C4-2B (cell line): ENCODE measurements at regions not wholly inside any gene's neighbourhood (a gene's known extent, or its start where the extent isn't known, plus 50 kb on each side); places are given as distances from the start of the nearest gene placed in this dataset.

Experiments
- H3K27ac ChIP-seq: fragments of 450-650 bp; 2 replicates; pipeline ENCODE4 v1.5.1; 2017
- ZFX ChIP-seq: fragments of 450-650 bp; IDR thresholded peaks from 2 replicates; pipeline ENCODE4 v1.6.1; 2017
- TF ChIP-seq, protein P1 (sequence below): fragments of 450-650 bp; conservative IDR thresholded peaks from 2 replicates; pipeline ENCODE4 v1.5.1; 2017; ENCODE audit warnings: mild to moderate bottlenecking

DNA sequence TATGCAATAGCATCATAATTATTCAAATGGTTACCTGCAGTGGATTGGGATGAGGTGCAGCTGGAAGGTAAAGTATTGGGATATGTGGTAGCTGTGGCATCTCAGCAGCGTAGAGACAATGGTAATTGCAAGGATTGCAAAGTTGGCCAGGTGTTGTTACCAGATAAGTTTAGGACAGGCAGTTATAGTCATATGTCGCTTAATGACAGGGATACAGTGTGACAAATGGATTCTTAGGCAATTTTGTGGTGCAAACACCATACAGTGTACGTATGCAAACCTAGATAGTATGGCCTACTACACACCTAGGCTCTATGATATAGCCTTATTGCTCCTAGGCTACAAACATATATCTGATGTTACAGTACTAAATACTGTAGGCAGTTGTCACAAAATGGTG lies 163.5 kb upstream of the LYZL2 start:
- TF ChIP-seq, protein P1, sequence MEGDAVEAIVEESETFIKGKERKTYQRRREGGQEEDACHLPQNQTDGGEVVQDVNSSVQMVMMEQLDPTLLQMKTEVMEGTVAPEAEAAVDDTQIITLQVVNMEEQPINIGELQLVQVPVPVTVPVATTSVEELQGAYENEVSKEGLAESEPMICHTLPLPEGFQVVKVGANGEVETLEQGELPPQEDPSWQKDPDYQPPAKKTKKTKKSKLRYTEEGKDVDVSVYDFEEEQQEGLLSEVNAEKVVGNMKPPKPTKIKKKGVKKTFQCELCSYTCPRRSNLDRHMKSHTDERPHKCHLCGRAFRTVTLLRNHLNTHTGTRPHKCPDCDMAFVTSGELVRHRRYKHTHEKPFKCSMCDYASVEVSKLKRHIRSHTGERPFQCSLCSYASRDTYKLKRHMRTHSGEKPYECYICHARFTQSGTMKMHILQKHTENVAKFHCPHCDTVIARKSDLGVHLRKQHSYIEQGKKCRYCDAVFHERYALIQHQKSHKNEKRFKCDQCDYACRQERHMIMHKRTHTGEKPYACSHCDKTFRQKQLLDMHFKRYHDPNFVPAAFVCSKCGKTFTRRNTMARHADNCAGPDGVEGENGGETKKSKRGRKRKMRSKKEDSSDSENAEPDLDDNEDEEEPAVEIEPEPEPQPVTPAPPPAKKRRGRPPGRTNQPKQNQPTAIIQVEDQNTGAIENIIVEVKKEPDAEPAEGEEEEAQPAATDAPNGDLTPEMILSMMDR, result no peak
- no peak for TF ChIP-seq ZFX
- H3K27ac ChIP-seq, result no peak overlapping the region

DNA sequence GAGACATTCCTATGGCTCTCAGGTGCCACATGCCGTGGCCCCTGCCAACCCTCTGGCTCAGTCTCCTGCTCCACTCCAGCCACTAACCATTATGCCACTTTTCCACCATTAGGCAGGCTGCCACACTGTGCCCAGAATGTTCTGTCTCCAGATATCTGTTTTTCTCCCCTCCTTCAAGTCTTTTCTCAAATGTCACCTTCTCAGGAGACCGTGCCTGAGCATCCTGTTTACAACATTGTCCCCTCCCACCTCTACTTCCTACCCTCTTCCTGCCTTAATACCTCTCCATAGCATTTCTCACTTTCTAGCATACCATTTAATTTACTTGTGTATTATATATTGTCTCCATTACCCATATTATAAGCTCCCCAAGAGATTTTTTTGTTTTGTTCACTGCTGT lies 162.5 kb upstream of the LYZL2 start:
- no peak overlapping the region for H3K27ac ChIP-seq
- TF ChIP-seq, protein P1, result no peak
- no peak for TF ChIP-seq ZFX

DNA sequence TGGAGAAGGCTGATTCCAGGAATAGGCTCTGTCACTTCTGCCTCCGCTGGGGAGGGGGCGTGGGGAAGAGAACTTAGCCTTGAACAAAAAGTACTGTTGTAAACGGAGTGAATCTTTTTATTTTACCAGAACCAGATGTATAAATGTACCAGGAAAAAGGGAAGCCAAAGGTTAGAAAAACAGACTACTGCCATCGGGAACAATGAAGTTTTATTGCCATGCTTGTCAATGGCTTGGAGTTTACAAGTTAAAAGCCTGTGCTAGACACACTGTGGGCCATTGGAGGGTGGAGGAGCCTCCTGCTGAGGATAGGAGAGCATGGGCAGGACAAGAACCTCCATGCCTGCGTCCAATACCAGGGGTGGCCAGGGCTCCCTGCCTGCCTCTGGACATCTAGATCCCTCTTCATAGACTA lies 161.7 kb upstream of the LYZL2 start:
- no peak for TF ChIP-seq ZFX
- TF ChIP-seq, protein P1, result no peak

DNA sequence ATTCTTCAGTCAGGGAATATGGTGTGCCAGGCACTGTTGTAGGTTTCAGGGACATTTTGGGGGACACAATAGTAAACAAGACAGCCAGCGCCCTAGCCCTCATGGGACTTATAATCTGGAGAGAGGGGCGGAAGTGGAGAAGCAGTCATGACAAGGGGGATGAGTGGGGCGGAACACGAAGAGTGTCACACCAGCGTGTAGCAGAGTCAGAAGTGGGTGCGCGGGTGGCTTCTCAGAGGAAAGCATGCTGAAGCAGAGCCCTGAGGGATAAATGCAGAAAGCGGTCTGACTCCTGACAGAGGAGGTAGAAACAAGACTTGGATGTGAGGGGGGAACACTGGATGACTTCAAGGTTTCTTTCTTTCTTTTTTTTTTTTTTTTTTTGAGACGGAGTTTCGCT lies 160.3 kb upstream of the LYZL2 start:
- TF ChIP-seq ZFX, result no peak
- TF ChIP-seq, protein P1, result no peak
- H3K27ac ChIP-seq, result no peak overlapping the region

More for the DNA sequence above, 161.7 kb upstream of the LYZL2 start:
- H3K27ac ChIP-seq, result no peak overlapping the region

DNA sequence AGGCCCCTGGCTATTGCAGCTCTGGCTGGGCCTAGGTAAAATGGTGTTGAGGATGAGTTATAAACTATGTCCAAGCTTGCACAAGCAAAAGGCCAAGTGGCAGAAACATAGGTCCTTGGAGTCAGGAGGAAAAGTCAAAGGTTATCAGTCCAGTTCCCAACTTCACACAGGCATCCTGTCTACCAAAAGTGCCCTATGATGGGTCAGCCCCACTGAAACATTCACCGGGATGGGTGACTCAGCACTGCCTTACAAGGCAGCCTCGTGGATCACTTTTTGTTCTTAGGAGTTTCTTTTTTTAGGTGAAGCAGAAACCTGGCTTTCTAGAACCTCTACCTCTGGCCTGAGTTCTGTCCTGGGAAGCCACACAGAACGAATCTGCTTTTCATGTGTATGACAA lies 158.8 kb upstream of the LYZL2 start:
- H3K27ac ChIP-seq, result no peak overlapping the region

DNA sequence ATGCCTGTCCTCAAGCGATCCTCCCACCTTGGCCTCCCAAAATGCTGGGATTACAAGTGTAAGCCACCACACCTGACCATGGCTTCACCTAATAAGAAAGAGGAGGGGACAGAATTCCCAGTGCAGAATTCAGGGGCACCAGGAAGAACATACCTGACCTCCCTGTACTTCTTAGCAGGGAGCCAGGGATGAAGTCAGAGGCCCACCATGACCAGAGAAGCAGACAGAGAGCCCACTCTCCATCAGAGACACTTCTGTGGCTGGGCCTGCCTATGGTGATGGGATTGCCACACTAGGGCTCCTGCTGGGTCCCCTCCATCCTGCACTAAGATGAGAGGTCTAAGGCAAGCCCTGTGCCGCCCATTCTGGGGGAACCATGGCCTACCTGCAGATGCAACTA lies 157.4 kb upstream of the LYZL2 start:
- TF ChIP-seq, protein P1, result no peak
- TF ChIP-seq ZFX, result no peak
- H3K27ac ChIP-seq, result no peak overlapping the region

More for the DNA sequence above, 158.8 kb upstream of the LYZL2 start:
- TF ChIP-seq, protein P1, result no peak
- TF ChIP-seq ZFX, result no peak

DNA sequence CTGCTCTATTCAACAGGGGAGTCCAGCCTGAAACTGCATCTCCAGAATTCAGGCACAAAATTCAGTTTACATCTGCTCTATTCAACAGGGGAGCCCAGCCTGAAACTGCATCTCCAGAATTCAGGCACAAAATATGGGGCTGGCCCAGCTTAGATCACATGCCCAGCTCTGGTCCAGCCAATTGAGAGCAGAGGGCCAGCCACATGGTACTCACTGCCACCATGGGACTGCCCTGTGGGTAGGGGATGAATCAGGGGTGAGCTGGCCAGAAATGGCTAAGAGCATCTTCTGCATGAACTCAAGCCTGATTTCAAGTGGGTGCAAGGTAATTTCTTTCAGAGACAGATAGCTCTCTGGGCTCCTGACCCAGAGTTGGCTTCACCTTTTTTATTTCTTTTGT lies 156.6 kb upstream of the LYZL2 start:
- TF ChIP-seq ZFX, result no peak
- TF ChIP-seq, protein P1, result no peak

More for the DNA sequence above, 156.6 kb upstream of the LYZL2 start:
- H3K27ac ChIP-seq, result no peak overlapping the region
